IPS DF 6.9 (cell line): ENCODE measurements at regions not wholly inside any gene's neighbourhood (a gene's known extent, or its start where the extent isn't known, plus 50 kb on each side); places are given as distances from the start of the nearest gene placed in this dataset.

ENCODE experiments used
- DNase-seq: peaks from one replicate; pipeline ENCODE4 v3.0.0-alpha.2; 2013; ENCODE audit warnings: low read depth, low spot score
- H3K27ac ChIP-seq: one replicate; pipeline ENCODE4 v1.5.1; 2013; ENCODE audit warnings: low read length, control low read depth
- H3K27me3 ChIP-seq: 2 replicates; pipeline ENCODE4 v1.6.1; 2013; ENCODE audit warnings: mild to moderate bottlenecking, low read length; ENCODE audit not compliant: control insufficient read depth, insufficient read depth
- H3K36me3 ChIP-seq: 2 replicates; pipeline ENCODE4 v1.6.1; 2013; ENCODE audit warnings: low read length; ENCODE audit not compliant: control insufficient read depth, insufficient read depth
- H3K4me1 ChIP-seq: 2 replicates; pipeline ENCODE4 v1.6.1; 2013; ENCODE audit warnings: low read length; ENCODE audit not compliant: control insufficient read depth, insufficient read depth
- H3K4me3 ChIP-seq: 2 replicates; pipeline ENCODE4 v1.5.1; 2013; ENCODE audit warnings: mild to moderate bottlenecking, low read length
- H3K9me3 ChIP-seq: 2 replicates; pipeline ENCODE4 v1.6.1; 2013; ENCODE audit warnings: low read length, inconsistent platforms; ENCODE audit not compliant: control insufficient read depth, insufficient read depth
- WGBS: extraction: QIAGEN DNeasy Blood & Tissue Kit; methylation state at CpG from one replicate; pipeline ENCODE4 v1.1.7; 2013; ENCODE audit warnings: mixed read lengths, missing lambda C conversion rate; ENCODE audit not compliant: insufficient read length, insufficient coverage; 5-methylcytosine and 5-hydroxymethylcytosine counted together

- peaks cover 4% of the 10 kb centered on the region; the same call in 1 of the 2 replicates for H3K4me1 ChIP-seq
- no peak overlapping the region for H3K27ac ChIP-seq
- no peak overlapping the region for H3K4me3 ChIP-seq
- no peaks in the 10 kb centered on the region for H3K27me3 ChIP-seq
- WGBS = 100% methylated on average over 1 of the region's 3 CpGs
- H3K36me3 ChIP-seq = no peaks in the 10 kb centered on the region
- no peaks in the 10 kb centered on the region for H3K9me3 ChIP-seq
- DNase-seq = no peak
These were observed 338.5 kb downstream of the AKAIN1 start for GRCh38 chr18:4858379-4859127.

- peak; percentile 25 for DNase-seq
- H3K4me3 ChIP-seq = no peak overlapping the region
- no peak overlapping the region for H3K27ac ChIP-seq
- peaks cover 4% of the 10 kb centered on the region; the same call in 1 of the 2 replicates for H3K4me1 ChIP-seq
- no CpG with 5 or more reads among the region's 1 CpG for WGBS
- no peaks in the 10 kb centered on the region for H3K27me3 ChIP-seq
- no peaks in the 10 kb centered on the region for H3K9me3 ChIP-seq
- no peaks in the 10 kb centered on the region for H3K36me3 ChIP-seq
These were observed 342.4 kb downstream of the AKAIN1 start for GRCh38 chr18:4854671-4855070.

- DNase-seq = no peak
- H3K9me3 ChIP-seq = no peaks in the 10 kb centered on the region
- no peak overlapping the region for H3K27ac ChIP-seq
- WGBS = no CpG with 5 or more reads among the region's 1 CpG
- no peak overlapping the region for H3K4me3 ChIP-seq
- H3K27me3 ChIP-seq = no peaks in the 10 kb centered on the region
- peaks cover 4% of the 10 kb centered on the region; the same call in 1 of the 2 replicates for H3K4me1 ChIP-seq
- H3K36me3 ChIP-seq = no peaks in the 10 kb centered on the region
These were observed 345.6 kb downstream of the AKAIN1 start for GRCh38 chr18:4851301-4851976.

GRCh38 chr18:4847056-4847455, 350.0 kb downstream of the AKAIN1 start:
- Histone ChIP-seq H3K27ac (no peak overlapping the region), H3K9me3 (no peaks in the 10 kb centered on the region), H3K36me3 (no peaks in the 10 kb centered on the region), H3K4me1 (no peaks in the 10 kb centered on the region), H3K27me3 (no peaks in the 10 kb centered on the region), H3K4me3 (no peak overlapping the region)
- no peak for DNase-seq
- no CpG with 5 or more reads among the region's 1 CpG for WGBS

GRCh38 chr18:4844320-4844719, 352.7 kb downstream of the AKAIN1 start:
- DNase-seq = no peak
- Histone ChIP-seq H3K27me3 (no peaks in the 10 kb centered on the region), H3K27ac (no peak overlapping the region), H3K9me3 (no peaks in the 10 kb centered on the region), H3K36me3 (no peaks in the 10 kb centered on the region), H3K4me1 (peaks cover 2% of the 10 kb centered on the region; the same call in 1 of the 2 replicates), H3K4me3 (no peak overlapping the region)
- WGBS = no CpG with 5 or more reads among the region's 3 CpGs

GRCh38 chr18:4843771-4844170, 353.3 kb downstream of the AKAIN1 start:
- Histone ChIP-seq H3K36me3 (no peaks in the 10 kb centered on the region), H3K27ac (no peak overlapping the region), H3K27me3 (no peaks in the 10 kb centered on the region), H3K4me1 (peaks cover 2% of the 10 kb centered on the region; the same call in 1 of the 2 replicates), H3K9me3 (no peaks in the 10 kb centered on the region), H3K4me3 (no peak overlapping the region)
- no peak for DNase-seq

- H3K27ac ChIP-seq = no peak overlapping the region
- H3K4me3 ChIP-seq = no peak overlapping the region
- H3K9me3 ChIP-seq = no peaks in the 10 kb centered on the region
- DNase-seq = no peak
- peaks cover 2% of the 10 kb centered on the region; the same call in 1 of the 2 replicates for H3K4me1 ChIP-seq
- H3K36me3 ChIP-seq = no peaks in the 10 kb centered on the region
- no peaks in the 10 kb centered on the region for H3K27me3 ChIP-seq
- WGBS = no CpG with 5 or more reads among the region's 1 CpG
These were observed 354.3 kb downstream of the AKAIN1 start for GRCh38 chr18:4842751-4843150.

- Histone ChIP-seq H3K4me3 (no peak overlapping the region), H3K27me3 (no peaks in the 10 kb centered on the region), H3K36me3 (no peaks in the 10 kb centered on the region), H3K9me3 (no peaks in the 10 kb centered on the region), H3K27ac (no peak overlapping the region), H3K4me1 (peaks cover 2% of the 10 kb centered on the region; the same call in 1 of the 2 replicates)
- no CpG with 5 or more reads among the region's 2 CpGs for WGBS
- DNase-seq = no peak
These were observed 354.8 kb downstream of the AKAIN1 start for GRCh38 chr18:4842287-4842686.

- peaks cover 2% of the 10 kb centered on the region; the same call in 1 of the 2 replicates for H3K4me1 ChIP-seq
- no peak for DNase-seq
- H3K9me3 ChIP-seq = no peaks in the 10 kb centered on the region
- H3K27ac ChIP-seq = no peak overlapping the region
- no peaks in the 10 kb centered on the region for H3K27me3 ChIP-seq
- H3K4me3 ChIP-seq = no peak overlapping the region
- no peaks in the 10 kb centered on the region for H3K36me3 ChIP-seq
These were observed 357.4 kb downstream of the AKAIN1 start for GRCh38 chr18:4839639-4840038.

GRCh38 chr18:4836141-4836540, 360.9 kb downstream of the AKAIN1 start:
- Histone ChIP-seq H3K27me3 (no peaks in the 10 kb centered on the region), H3K9me3 (no peaks in the 10 kb centered on the region), H3K36me3 (no peaks in the 10 kb centered on the region), H3K4me1 (peaks cover 2% of the 10 kb centered on the region; the same call in 1 of the 2 replicates), H3K4me3 (no peak overlapping the region), H3K27ac (no peak overlapping the region)
- DNase-seq = no peak
- WGBS = no CpG with 5 or more reads among the region's 1 CpG
